GM12874 (cell line): ENCODE measurements at regions not wholly inside any gene's neighbourhood (a gene's known extent, or its start where the extent isn't known, plus 50 kb on each side); places are given as distances from the start of the nearest gene placed in this dataset.

Experiments used
- TF ChIP-seq, protein P1 (sequence below): IDR thresholded peaks from 2 replicates; pipeline ENCODE4 v1.5.1; 2011; ENCODE audit warnings: low read depth, mild to moderate bottlenecking, control low read depth, low read length, moderate library complexity; ENCODE audit not compliant: insufficient read depth

DNA sequence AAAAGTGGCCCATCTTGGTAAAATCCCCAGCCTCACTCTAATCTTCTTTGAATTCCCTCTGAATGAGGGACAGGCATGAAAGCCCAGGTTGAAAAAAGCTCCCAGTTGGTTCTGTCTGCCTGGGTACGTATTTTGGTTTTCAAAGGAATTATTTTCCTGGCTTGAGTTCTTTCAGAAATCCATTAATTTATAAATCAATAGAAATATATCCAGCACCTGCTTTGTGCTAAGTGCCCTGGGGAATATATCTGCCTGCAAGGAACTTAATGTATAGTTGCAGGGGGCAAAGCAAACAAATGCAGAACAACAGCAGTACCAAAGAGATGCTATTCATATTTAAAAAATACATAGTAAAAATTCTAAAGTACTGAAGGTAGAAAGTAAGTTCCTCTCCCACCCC lies 362.7 kb downstream of the REEP3 start:
- TF ChIP-seq, protein P1, sequence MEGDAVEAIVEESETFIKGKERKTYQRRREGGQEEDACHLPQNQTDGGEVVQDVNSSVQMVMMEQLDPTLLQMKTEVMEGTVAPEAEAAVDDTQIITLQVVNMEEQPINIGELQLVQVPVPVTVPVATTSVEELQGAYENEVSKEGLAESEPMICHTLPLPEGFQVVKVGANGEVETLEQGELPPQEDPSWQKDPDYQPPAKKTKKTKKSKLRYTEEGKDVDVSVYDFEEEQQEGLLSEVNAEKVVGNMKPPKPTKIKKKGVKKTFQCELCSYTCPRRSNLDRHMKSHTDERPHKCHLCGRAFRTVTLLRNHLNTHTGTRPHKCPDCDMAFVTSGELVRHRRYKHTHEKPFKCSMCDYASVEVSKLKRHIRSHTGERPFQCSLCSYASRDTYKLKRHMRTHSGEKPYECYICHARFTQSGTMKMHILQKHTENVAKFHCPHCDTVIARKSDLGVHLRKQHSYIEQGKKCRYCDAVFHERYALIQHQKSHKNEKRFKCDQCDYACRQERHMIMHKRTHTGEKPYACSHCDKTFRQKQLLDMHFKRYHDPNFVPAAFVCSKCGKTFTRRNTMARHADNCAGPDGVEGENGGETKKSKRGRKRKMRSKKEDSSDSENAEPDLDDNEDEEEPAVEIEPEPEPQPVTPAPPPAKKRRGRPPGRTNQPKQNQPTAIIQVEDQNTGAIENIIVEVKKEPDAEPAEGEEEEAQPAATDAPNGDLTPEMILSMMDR, result no peak

DNA sequence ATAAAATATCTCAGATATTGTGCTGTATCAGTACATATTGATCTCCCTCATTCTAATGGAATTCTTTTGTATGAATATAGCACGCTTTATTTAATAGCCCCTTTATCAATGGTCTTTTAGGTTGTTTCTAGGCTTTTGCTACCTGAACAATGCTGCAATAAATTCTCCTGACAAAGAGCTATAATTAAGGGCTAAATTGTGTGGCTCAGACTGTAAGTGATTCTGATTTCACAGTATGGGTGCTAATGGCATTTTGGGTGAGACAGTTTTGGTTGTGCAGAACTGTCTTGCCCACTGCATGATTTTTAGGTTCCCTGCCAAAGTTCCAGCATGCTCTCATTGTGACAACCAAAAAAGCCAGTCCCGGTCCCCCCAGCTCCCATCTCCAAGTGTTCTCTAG lies 363.2 kb downstream of the REEP3 start:
- TF ChIP-seq, protein P1, result no peak

GRCh38 chr10:63885156-63885555 lies 364.0 kb downstream of the REEP3 start:
- TF ChIP-seq, protein P1, result no peak

DNA sequence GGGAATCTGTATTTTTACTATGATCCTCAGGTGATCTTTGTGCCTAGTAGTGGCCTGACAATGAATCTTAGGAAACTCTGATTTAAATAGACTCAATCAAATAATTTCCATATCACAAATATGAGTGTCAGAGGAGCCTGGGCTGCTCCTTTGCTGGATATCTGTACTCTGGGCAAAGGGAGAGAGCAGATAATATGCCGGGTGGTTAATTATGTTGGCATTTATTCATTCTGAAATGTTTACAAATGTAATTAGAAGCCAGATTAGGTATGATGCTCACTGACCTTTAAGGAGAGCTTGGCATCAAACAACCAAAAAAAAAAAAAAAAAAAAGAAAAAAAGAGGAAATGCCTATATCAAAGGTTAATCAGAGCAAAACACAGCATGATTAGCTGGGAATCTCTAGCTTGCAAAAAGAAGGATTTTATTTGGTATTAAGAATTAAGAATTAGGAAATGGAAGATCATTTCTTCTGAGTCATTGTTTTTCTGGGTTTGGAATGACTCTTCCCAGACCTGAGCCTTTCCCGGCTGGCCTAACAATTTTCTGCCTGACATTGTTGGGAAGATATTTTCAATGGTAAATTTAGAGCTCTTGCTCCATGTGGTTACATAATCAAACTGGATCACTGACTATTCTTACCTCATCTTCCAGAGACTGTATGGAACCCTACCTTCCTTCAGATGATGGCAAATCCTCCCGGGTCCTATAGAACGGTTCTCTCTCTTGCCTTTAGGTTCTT lies 365.3 kb downstream of the REEP3 start:
- TF ChIP-seq, protein P1, result no peak

GRCh38 chr10:63887023-63887589 lies 365.9 kb downstream of the REEP3 start:
- TF ChIP-seq, protein P1, result no peak

DNA sequence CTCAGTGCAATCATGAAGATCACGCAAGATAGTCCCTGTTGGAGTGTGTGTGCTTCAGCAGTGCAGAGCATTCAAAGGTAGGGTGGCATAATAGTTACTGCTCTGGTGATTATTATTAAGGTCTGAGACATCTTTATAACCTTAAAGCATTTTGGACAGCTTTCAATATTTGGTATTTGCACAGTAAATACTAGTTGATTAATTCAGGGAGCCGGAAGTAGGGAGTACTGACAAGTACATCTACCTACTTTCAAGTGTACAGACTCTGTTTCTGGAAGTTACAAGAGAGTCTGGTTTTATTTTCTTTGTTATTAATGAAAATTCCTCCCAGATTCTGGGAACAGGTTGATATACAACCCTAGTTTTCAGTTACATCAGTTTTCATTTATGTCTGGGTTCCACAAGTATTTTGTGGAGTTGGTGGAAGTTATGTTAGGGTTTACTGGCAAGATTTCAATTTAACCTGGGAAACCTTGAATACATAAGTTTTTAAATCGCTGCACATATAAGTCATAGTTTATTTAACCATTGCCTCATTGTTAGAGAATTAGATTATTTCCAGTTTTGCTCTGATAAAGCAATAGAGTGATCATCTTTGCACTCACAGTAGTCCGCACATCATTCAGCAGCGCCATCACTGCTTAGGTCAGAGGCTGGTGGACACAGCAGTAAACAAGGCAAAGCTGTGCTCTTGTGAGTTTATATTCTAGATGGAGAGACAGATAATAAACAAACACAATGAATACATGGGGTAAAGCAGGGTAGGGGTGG lies 366.6 kb downstream of the REEP3 start:
- TF ChIP-seq, protein P1, result no peak

- TF ChIP-seq, protein P1, result no peak
Observed at GRCh38 chr10:63889803-63890202, 368.6 kb downstream of the REEP3 start.
